Ascending aorta (tissue), 2 donors: ENCODE measurements at regions not wholly inside any gene's neighbourhood (a gene's known extent, or its start where the extent isn't known, plus 50 kb on each side); places are given as distances from the start of the nearest gene placed in this dataset.

Experiments
- DNase-seq, 2 donors: peaks; one replicate each; pipeline ENCODE4 v3.0.0-alpha.2; 2019; ENCODE audit warnings: low spot score in 2 of 2
- H3K27ac ChIP-seq, 2 donors: fragments of 200-600 bp; sonication (generic); one replicate each; pipeline ENCODE4 v1.5.1; 2016 to 2017; ENCODE audit warnings: mild to moderate bottlenecking in 1 of 2
- H3K27me3 ChIP-seq: fragments of 200-600 bp; sonication (generic); one replicate; pipeline ENCODE4 v1.5.1; 2017
- H3K36me3 ChIP-seq, 2 donors: fragments of 200-600 bp; sonication (generic); one replicate each; pipeline ENCODE4 v1.5.1; 2016
- H3K4me1 ChIP-seq, 2 donors: fragments of 200-600 bp; sonication (generic); one replicate each; pipeline ENCODE4 v1.5.1; 2016 to 2017; ENCODE audit warnings: mild to moderate bottlenecking in 1 of 2
- H3K4me3 ChIP-seq, 2 donors: fragments of 200-600 bp; sonication (generic); one replicate each; pipeline ENCODE4 v1.5.1; 2016 to 2017; ENCODE audit warnings: mild to moderate bottlenecking in 1 of 2
- H3K9me3 ChIP-seq, 2 donors: fragments of 200-600 bp; sonication (generic); one replicate each; pipeline ENCODE4 v1.5.1; 2016
- CTCF ChIP-seq, 3 experiments: fragments of 200-600 bp in 2 of 3; fragments of 450-650 bp in 1 of 3; sonication (generic) in 2 of 3; IDR thresholded peaks; one replicate each; pipeline ENCODE4 v1.5.1; 2016 to 2019; ENCODE audit warnings: antibody characterized with exemption in 3 of 3, mild to moderate bottlenecking in 1 of 3, moderate library complexity in 1 of 3
- intact Hi-C: fragments of 100-400 bp; cut with DNase I; formaldehyde crosslinking; loops from one replicate; pipeline ENCODE4 v1.15.1; 2023

- no peak for DNase-seq
- no peak for TF ChIP-seq CTCF (IDR thresholded peaks at IDR 0.05)
- Histone ChIP-seq H3K4me1 (no peaks in the 10 kb centered on the region), H3K9me3 (no peaks in the 10 kb centered on the region), H3K27me3 (no peaks in the 10 kb centered on the region), H3K36me3 (no peaks in the 10 kb centered on the region), H3K27ac (no peak overlapping the region), H3K4me3 (no peak overlapping the region)
- intact Hi-C loops = no loop called here
Observed at GRCh38 chr6:102494808-102495207, 1101.3 kb downstream of the GRIK2 start.

DNA sequence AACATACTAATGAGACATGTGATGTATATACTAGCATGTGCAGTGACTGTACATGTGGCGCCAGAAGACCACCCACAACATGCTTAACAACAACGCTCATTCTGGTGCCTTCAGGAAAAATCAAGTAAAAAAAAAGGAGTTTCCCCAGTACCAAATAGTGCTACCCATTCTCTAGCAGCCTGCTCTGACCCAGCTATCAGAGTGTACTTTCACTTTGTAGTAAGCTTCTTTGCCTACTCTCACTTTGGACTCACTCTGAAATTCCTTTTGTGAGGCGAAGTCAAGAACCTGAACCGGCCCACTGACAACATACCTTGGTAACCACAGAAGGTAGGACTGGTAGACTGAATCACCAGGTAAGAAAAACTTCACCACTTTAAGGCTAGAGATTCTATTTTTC, 1100.0 kb downstream of the GRIK2 start:
- DNase-seq = no peak
- TF ChIP-seq CTCF (IDR thresholded peaks at IDR 0.05) = no peak
- H3K4me1 ChIP-seq = no peaks in the 10 kb centered on the region
- intact Hi-C loops = no loop called here
- no peaks in the 10 kb centered on the region for H3K9me3 ChIP-seq
- H3K27me3 ChIP-seq = no peaks in the 10 kb centered on the region
- no peaks in the 10 kb centered on the region for H3K36me3 ChIP-seq
- H3K27ac ChIP-seq = no peak overlapping the region
- H3K4me3 ChIP-seq = no peak overlapping the region

DNA sequence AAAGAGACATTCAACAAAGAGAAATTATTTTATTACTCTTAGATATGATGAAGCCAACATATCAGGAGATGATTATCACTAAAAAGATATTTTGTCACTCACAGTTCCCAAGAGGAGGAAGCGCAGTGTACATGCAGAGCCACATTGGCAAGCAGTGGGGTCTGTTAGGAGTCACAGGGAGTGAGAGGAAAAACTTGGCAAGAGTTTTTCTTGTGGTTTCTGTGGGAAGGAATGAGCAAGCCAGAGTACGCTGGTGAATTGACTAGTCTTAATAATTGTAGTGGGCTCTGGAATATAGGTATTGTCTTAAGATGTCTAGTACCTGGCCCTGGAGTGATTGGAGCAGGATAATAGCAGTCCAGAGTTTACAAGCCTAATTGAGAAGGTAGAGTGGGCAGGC, 1095.2 kb downstream of the GRIK2 start:
- H3K27me3 ChIP-seq = no peaks in the 10 kb centered on the region
- H3K4me1 ChIP-seq = no peaks in the 10 kb centered on the region
- TF ChIP-seq CTCF (IDR thresholded peaks at IDR 0.05) = no peak
- intact Hi-C loops = no loop called here
- no peak for DNase-seq
- no peak overlapping the region for H3K4me3 ChIP-seq
- no peaks in the 10 kb centered on the region for H3K36me3 ChIP-seq
- no peaks in the 10 kb centered on the region for H3K9me3 ChIP-seq
- no peak overlapping the region for H3K27ac ChIP-seq

DNA sequence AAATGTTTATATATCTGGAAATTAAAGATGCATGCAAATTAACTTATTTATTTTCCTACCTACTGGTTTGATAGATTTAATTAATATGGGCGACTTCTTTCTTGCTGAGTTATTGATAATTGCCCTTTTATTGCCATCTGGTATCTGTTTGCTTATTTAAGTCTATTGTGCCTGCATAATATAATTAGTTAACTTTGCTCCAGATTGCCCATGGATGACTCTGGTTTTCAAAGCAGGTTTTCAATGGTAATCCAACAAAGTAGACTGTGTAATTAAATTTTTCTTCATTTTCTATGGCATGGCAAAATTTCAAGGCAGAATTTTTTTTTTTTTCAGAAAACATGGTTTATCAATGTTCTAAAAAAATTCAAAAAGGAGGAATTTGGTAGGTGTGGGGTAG, 1092.0 kb downstream of the GRIK2 start:
- DNase-seq = no peak
- Histone ChIP-seq H3K4me1 (no peaks in the 10 kb centered on the region), H3K36me3 (no peaks in the 10 kb centered on the region), H3K27ac (no peak overlapping the region), H3K9me3 (no peaks in the 10 kb centered on the region), H3K4me3 (no peak overlapping the region), H3K27me3 (no peaks in the 10 kb centered on the region)
- TF ChIP-seq CTCF (IDR thresholded peaks at IDR 0.05) = no peak
- intact Hi-C loops = no loop called here

GRCh38 chr6:102474041-102474807, 1080.7 kb downstream of the GRIK2 start:
- no peak for DNase-seq
- Histone ChIP-seq H3K36me3 (no peaks in the 10 kb centered on the region), H3K27me3 (no peaks in the 10 kb centered on the region), H3K4me3 (no peak overlapping the region), H3K9me3 (no peaks in the 10 kb centered on the region), H3K27ac (no peak overlapping the region), H3K4me1 (no peaks in the 10 kb centered on the region)
- intact Hi-C loops = no loop called here
- no peak for TF ChIP-seq CTCF (IDR thresholded peaks at IDR 0.05)

GRCh38 chr6:102458990-102459389, 1065.5 kb downstream of the GRIK2 start:
- no peak overlapping the region for H3K4me3 ChIP-seq
- H3K36me3 ChIP-seq = no peaks in the 10 kb centered on the region
- no peaks in the 10 kb centered on the region for H3K9me3 ChIP-seq
- no peaks in the 10 kb centered on the region for H3K27me3 ChIP-seq
- no peak for DNase-seq
- intact Hi-C loops = no loop called here
- TF ChIP-seq CTCF (IDR thresholded peaks at IDR 0.05) = no peak
- no peak overlapping the region for H3K27ac ChIP-seq
- H3K4me1 ChIP-seq = no peaks in the 10 kb centered on the region
